Astrocyte (in vitro differentiated cells and primary cell): ENCODE measurements at regions not wholly inside any gene's neighbourhood (a gene's known extent, or its start where the extent isn't known, plus 50 kb on each side); places are given as distances from the start of the nearest gene placed in this dataset.

Source experiments
- DNase-seq: peaks from one replicate; pipeline ENCODE4 v3.0.0-alpha.2; 2010; ENCODE audit warnings: low read depth
- FAIRE-seq: peaks from 2 replicates; lab custom pipeline; 2011; peaks lifted over from hg19 to GRCh38; lab: Jason Lieb, UNC
- H2AFZ ChIP-seq: 2 replicates; pipeline ENCODE4 v1.6.0; 2012; ENCODE audit warnings: low read depth, low read length, inconsistent platforms
- H3K27ac ChIP-seq: 2 replicates; pipeline ENCODE4 v1.5.1; 2011; ENCODE audit warnings: low read depth, low read length, inconsistent platforms
- H3K27me3 ChIP-seq: 2 replicates; pipeline ENCODE4 v1.6.0; 2011; ENCODE audit warnings: low read length, inconsistent platforms; ENCODE audit not compliant: insufficient read depth
- H3K36me3 ChIP-seq: 2 replicates; pipeline ENCODE4 v1.5.1; 2011; ENCODE audit warnings: low read length, inconsistent platforms; ENCODE audit not compliant: insufficient read depth
- H3K4me1 ChIP-seq: 2 replicates; pipeline ENCODE4 v1.5.1; 2011; ENCODE audit warnings: low read length, inconsistent platforms; ENCODE audit not compliant: insufficient read depth
- H3K4me2 ChIP-seq: 2 replicates; pipeline ENCODE4 v1.6.0; 2012; ENCODE audit warnings: low read length, inconsistent platforms
- H3K4me3 ChIP-seq: 2 replicates; pipeline ENCODE4 v1.5.1; 2011; ENCODE audit warnings: low read depth, mild to moderate bottlenecking, low read length, inconsistent platforms; ENCODE audit not compliant: insufficient read depth
- H3K79me2 ChIP-seq: 2 replicates; pipeline ENCODE4 v1.6.0; 2012; ENCODE audit warnings: mild to moderate bottlenecking, low read length, inconsistent platforms; ENCODE audit not compliant: insufficient read depth
- H3K9ac ChIP-seq: 2 replicates; pipeline ENCODE4 v1.6.0; 2012; ENCODE audit warnings: mild to moderate bottlenecking, low read length, inconsistent platforms
- H3K9me3 ChIP-seq: 2 replicates; pipeline ENCODE4 v1.5.1; 2012; ENCODE audit warnings: low read depth, mild to moderate bottlenecking, low read length, inconsistent platforms; ENCODE audit not compliant: insufficient read depth
- H4K20me1 ChIP-seq: 2 replicates; pipeline ENCODE4 v1.6.0; 2012; ENCODE audit warnings: low read length, inconsistent platforms; ENCODE audit not compliant: insufficient read depth
- H3K27ac Mint-ChIP-seq: one replicate; pipeline ENCODE4 v1.8.0; 2021; ENCODE audit warnings: mild to moderate bottlenecking, mixed read lengths; ENCODE audit not compliant: unreplicated experiment
- H3K27me3 Mint-ChIP-seq: one replicate; pipeline ENCODE4 v1.8.0; 2021; ENCODE audit warnings: low read depth, mixed read lengths; ENCODE audit not compliant: unreplicated experiment
- H3K36me3 Mint-ChIP-seq: one replicate; pipeline ENCODE4 v1.8.0; 2021; ENCODE audit warnings: low read depth, mixed read lengths; ENCODE audit not compliant: unreplicated experiment
- H3K4me1 Mint-ChIP-seq: one replicate; pipeline ENCODE4 v1.8.0; 2021; ENCODE audit warnings: low read depth, mixed read lengths; ENCODE audit not compliant: unreplicated experiment
- H3K4me3 Mint-ChIP-seq: one replicate; pipeline ENCODE4 v1.8.0; 2021; ENCODE audit warnings: mild to moderate bottlenecking, moderate library complexity, mixed read lengths; ENCODE audit not compliant: unreplicated experiment
- H3K9me3 Mint-ChIP-seq: one replicate; pipeline ENCODE4 v1.8.0; 2021; ENCODE audit warnings: mild to moderate bottlenecking, mixed read lengths; ENCODE audit not compliant: unreplicated experiment
- CTCF ChIP-seq: IDR thresholded peaks from 2 replicates; pipeline ENCODE4 v1.5.1; 2011; ENCODE audit warnings: low read depth, mild to moderate bottlenecking, inconsistent platforms, low read length, moderate library complexity; ENCODE audit not compliant: insufficient read depth
- EZH2 ChIP-seq: IDR thresholded peaks from 2 replicates; pipeline ENCODE4 v1.6.1; 2012; ENCODE audit warnings: mild to moderate bottlenecking, low read length, inconsistent platforms; ENCODE audit not compliant: insufficient read depth

DNA sequence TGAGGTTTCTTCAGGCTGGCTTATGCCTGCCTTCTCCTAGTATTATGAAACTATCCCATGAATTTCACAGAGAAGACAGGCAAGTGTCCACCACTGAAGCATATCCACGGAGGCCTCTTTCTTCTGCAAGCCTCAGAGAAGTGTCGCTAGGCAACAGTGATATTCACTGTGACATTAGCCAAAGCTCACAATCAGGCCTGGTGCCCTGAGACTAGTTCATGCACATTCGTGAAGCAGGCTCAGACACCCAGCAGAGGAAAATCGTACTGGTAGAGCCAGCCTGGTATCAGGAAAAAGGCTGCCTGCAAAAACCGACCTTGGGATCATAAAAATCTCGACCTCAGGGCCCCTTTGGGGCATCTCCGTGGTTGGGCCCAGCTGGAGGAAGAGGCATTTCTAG lies 573.1 kb upstream of the TSPY4 start:
- no peak overlapping the region for H3K4me3 Mint-ChIP-seq
- H3K4me2 ChIP-seq, result no peak overlapping the region
- H2AFZ ChIP-seq, result no peak overlapping the region
- peaks cover 1% of the 10 kb centered on the region for H3K9me3 Mint-ChIP-seq
- TF ChIP-seq CTCF (no peak), EZH2 (no peak)
- no peaks in the 10 kb centered on the region for H4K20me1 ChIP-seq
- H3K4me3 ChIP-seq, result no peak overlapping the region
- no peaks in the 10 kb centered on the region for H3K79me2 ChIP-seq
- no peaks in the 10 kb centered on the region for H3K4me1 ChIP-seq
- H3K27me3 Mint-ChIP-seq, result no peaks in the 10 kb centered on the region
- no peak overlapping the region for H3K9ac ChIP-seq
- DNase-seq (no peak), FAIRE-seq (no peak)
- no peaks in the 10 kb centered on the region for H3K9me3 ChIP-seq
- H3K4me1 Mint-ChIP-seq, result no peaks in the 10 kb centered on the region
- H3K36me3 ChIP-seq, result no peaks in the 10 kb centered on the region
- H3K27me3 ChIP-seq, result no peaks in the 10 kb centered on the region
- H3K27ac ChIP-seq, result no peak overlapping the region
- H3K27ac Mint-ChIP-seq, result no peak overlapping the region
- H3K36me3 Mint-ChIP-seq, result no peaks in the 10 kb centered on the region

DNA sequence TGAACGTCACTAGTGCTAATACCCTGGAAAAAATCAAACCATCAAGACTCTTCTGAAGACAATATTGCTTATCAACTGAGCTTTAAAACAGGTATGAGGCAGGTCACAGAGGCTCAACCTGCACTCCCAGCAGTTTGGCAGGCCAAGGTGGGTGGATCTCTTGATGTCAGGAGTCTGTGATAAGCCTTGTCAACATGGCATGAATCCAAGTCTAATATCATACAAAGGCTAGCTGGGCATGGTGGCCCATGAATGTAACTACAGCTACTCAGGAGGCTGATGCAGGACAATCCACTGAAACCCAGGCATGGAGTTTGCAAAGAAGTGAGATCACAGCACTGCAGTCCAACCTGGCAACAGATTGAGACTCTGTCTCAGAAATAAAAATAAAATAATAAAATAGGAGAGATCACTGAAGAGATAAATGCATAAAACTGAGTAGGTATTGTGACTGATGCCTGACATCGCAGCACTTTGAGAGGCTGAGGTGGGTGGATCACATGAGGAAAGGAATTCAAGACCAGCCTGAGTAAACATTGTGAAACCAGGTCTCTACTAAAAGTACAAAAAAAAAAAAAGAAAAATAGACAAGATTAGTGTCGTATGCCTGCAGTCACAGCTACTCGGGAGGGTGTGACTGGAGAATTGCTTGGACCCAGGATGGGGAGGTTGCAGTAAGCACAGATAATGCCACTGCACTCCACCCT lies 555.9 kb upstream of the TSPY4 start:
- Histone ChIP-seq H3K36me3 (no peaks in the 10 kb centered on the region), H3K4me1 (no peaks in the 10 kb centered on the region), H3K4me2 (no peak overlapping the region), H2AFZ (no peak overlapping the region), H3K4me3 (no peak overlapping the region), H3K9me3 (no peaks in the 10 kb centered on the region), H3K27me3 (no peaks in the 10 kb centered on the region), H4K20me1 (no peaks in the 10 kb centered on the region), H3K27ac (no peak overlapping the region), H3K9ac (no peak overlapping the region), H3K79me2 (no peaks in the 10 kb centered on the region)
- peaks cover 2% of the 10 kb centered on the region for H3K9me3 Mint-ChIP-seq
- no peaks in the 10 kb centered on the region for H3K27me3 Mint-ChIP-seq
- H3K4me1 Mint-ChIP-seq, result no peaks in the 10 kb centered on the region
- no peak for DNase-seq
- H3K36me3 Mint-ChIP-seq, result no peaks in the 10 kb centered on the region
- FAIRE-seq, result no peak
- H3K27ac Mint-ChIP-seq, result no peak overlapping the region
- no peak overlapping the region for H3K4me3 Mint-ChIP-seq
- TF ChIP-seq CTCF (no peak), EZH2 (no peak)

DNA sequence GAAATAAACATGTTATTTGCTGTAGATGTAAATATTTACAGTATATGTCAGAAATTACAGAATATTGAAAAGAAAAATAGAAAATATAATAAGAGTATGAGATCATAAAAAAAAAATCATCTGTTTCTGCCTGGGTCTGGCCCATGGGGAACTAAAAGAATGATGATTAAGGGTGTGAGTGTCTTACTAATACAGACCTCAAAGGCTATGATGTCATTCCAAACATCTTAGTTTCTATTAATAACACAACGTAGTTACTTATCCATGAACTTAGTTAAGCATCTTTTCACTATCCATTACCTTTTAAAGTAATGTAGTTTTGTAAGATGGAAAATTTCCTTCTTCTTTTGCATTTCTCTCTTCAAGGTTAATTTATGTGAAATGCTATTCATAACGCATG lies 542.7 kb upstream of the TSPY4 start:
- no peaks in the 10 kb centered on the region for H3K27me3 Mint-ChIP-seq
- H3K27ac ChIP-seq, result no peak overlapping the region
- H3K4me2 ChIP-seq, result no peak overlapping the region
- no peaks in the 10 kb centered on the region for H3K36me3 ChIP-seq
- no peaks in the 10 kb centered on the region for H3K9me3 ChIP-seq
- FAIRE-seq, result no peak
- H3K4me1 ChIP-seq, result no peaks in the 10 kb centered on the region
- no peaks in the 10 kb centered on the region for H3K36me3 Mint-ChIP-seq
- TF ChIP-seq CTCF (no peak), EZH2 (no peak)
- H3K27ac Mint-ChIP-seq, result no peak overlapping the region
- no peaks in the 10 kb centered on the region for H3K79me2 ChIP-seq
- H3K9me3 Mint-ChIP-seq, result no peaks in the 10 kb centered on the region
- no peak overlapping the region for H2AFZ ChIP-seq
- no peak overlapping the region for H3K4me3 Mint-ChIP-seq
- H3K4me3 ChIP-seq, result no peak overlapping the region
- H3K4me1 Mint-ChIP-seq, result no peaks in the 10 kb centered on the region
- no peaks in the 10 kb centered on the region for H3K27me3 ChIP-seq
- H3K9ac ChIP-seq, result no peak overlapping the region
- H4K20me1 ChIP-seq, result no peaks in the 10 kb centered on the region
- no peak for DNase-seq
